NCI-H2107 treated with DMSO at 0.1 percent for 48 hours (cell line): ENCODE measurements at regions not wholly inside any gene's neighbourhood (a gene's known extent, or its start where the extent isn't known, plus 50 kb on each side); places are given as distances from the start of the nearest gene placed in this dataset.
"Not testable (repeated sequence)": the region's sequence is repeated elsewhere in the genome, so short reads cannot be mapped to it uniquely, and the experiment has no call there.

Experiments
- DNase-seq: peaks from one replicate; lab custom pipeline; 2025; ENCODE audit not compliant: unreplicated experiment; lab: John Stamatoyannopoulos, UW

- no peak for DNase-seq
Measured at GRCh38 chr21:28877318-28877884, 115.3 kb downstream of the LTN1 start.

- DNase-seq: no peak
Measured at GRCh38 chr21:28875078-28875477, 117.6 kb downstream of the LTN1 start.

GRCh38 chr21:28872218-28872617 lies 120.5 kb downstream of the LTN1 start:
- DNase-seq: no peak

- no peak for DNase-seq
Measured at GRCh38 chr21:28871388-28872010, 121.2 kb downstream of the LTN1 start.

- DNase-seq: no peak
Measured at GRCh38 chr21:28867401-28867800, 125.3 kb downstream of the LTN1 start.

GRCh38 chr21:28865488-28866186 lies 127.0 kb downstream of the LTN1 start:
- no peak for DNase-seq

GRCh38 chr21:28858424-28858823 lies 134.3 kb downstream of the LTN1 start:
- DNase-seq: no peak

GRCh38 chr21:28857752-28858151 lies 134.9 kb downstream of the LTN1 start:
- no peak for DNase-seq

GRCh38 chr21:28856588-28857250 lies 136.0 kb downstream of the LTN1 start:
- no peak for DNase-seq

GRCh38 chr21:28852706-28853105 lies 140.0 kb downstream of the LTN1 start:
- DNase-seq: no peak

- no peak for DNase-seq
Measured at GRCh38 chr21:28851645-28852044, 141.0 kb downstream of the LTN1 start.

- DNase-seq: not testable (repeated sequence)
Measured at GRCh38 chr21:28839237-28839636, 153.4 kb downstream of the LTN1 start.

- not testable (repeated sequence) for DNase-seq
Measured at GRCh38 chr21:28837426-28837825, 155.3 kb downstream of the LTN1 start.

GRCh38 chr21:28836588-28836987 lies 156.1 kb downstream of the LTN1 start:
- not testable (repeated sequence) for DNase-seq

GRCh38 chr21:28834335-28835238 lies 158.1 kb downstream of the LTN1 start:
- DNase-seq: no peak

- no peak for DNase-seq
Measured at GRCh38 chr21:28833609-28834008, 159.1 kb downstream of the LTN1 start.

- DNase-seq: no peak
Measured at GRCh38 chr21:28833182-28833581, 159.5 kb downstream of the LTN1 start.

- no peak for DNase-seq
Measured at GRCh38 chr21:28832715-28833061, 160.0 kb downstream of the LTN1 start.

GRCh38 chr21:28832013-28832714 lies 160.5 kb downstream of the LTN1 start:
- no peak for DNase-seq

- DNase-seq: no peak
Measured at GRCh38 chr21:28828981-28829380, 163.7 kb downstream of the LTN1 start.
